HG02885 (cell line): ENCODE measurements at regions not wholly inside any gene's neighbourhood (a gene's known extent, or its start where the extent isn't known, plus 50 kb on each side); places are given as distances from the start of the nearest gene placed in this dataset.

Experiments used
- ATAC-seq: cut with Tn5 transposase; IDR thresholded peaks from one replicate; pipeline ENCODE4 v1.9.1; 2021; ENCODE audit warnings: mild to moderate bottlenecking; ENCODE audit not compliant: unreplicated experiment, poor library complexity

GRCh38 chr2:58851598-58851997 is 610.5 kb upstream of the FANCL start:
- ATAC-seq: no peak

GRCh38 chr2:58845011-58845410 is 603.9 kb upstream of the FANCL start:
- ATAC-seq: no peak

- ATAC-seq: no peak
These were observed 601.5 kb upstream of the FANCL start for GRCh38 chr2:58842501-58843155.

GRCh38 chr2:58834404-58834803 is 593.3 kb upstream of the FANCL start:
- no peak for ATAC-seq

GRCh38 chr2:58826795-58827194 is 585.7 kb upstream of the FANCL start:
- no peak for ATAC-seq

- no peak for ATAC-seq
These were observed 571.7 kb upstream of the FANCL start for GRCh38 chr2:58812771-58813344.

GRCh38 chr2:58805126-58805525 is 564.0 kb upstream of the FANCL start:
- no peak for ATAC-seq

GRCh38 chr2:58803192-58803591 is 562.1 kb upstream of the FANCL start:
- peak; percentile 79 for ATAC-seq

GRCh38 chr2:58800881-58801280 is 559.8 kb upstream of the FANCL start:
- no peak for ATAC-seq

- no peak for ATAC-seq
These were observed 557.6 kb upstream of the FANCL start for GRCh38 chr2:58798676-58799208.

GRCh38 chr2:58796239-58796910 is 555.2 kb upstream of the FANCL start:
- no peak for ATAC-seq

GRCh38 chr2:58794916-58795315 is 553.8 kb upstream of the FANCL start:
- ATAC-seq: no peak

- ATAC-seq: peak; percentile 64
These were observed 553.0 kb upstream of the FANCL start for GRCh38 chr2:58794103-58794502.

- ATAC-seq: no peak
These were observed 547.3 kb upstream of the FANCL start for GRCh38 chr2:58788402-58788801.

GRCh38 chr2:58770846-58771245 is 529.7 kb upstream of the FANCL start:
- ATAC-seq: no peak

- ATAC-seq: no peak
These were observed 528.7 kb upstream of the FANCL start for GRCh38 chr2:58769864-58770234.

- no peak for ATAC-seq
These were observed 528.2 kb upstream of the FANCL start for GRCh38 chr2:58769111-58769863.

GRCh38 chr2:58768715-58769080 is 527.6 kb upstream of the FANCL start:
- ATAC-seq: no peak

GRCh38 chr2:58767828-58768714 is 526.9 kb upstream of the FANCL start:
- ATAC-seq: no peak
